HG02678 (cell line): ENCODE measurements at regions not wholly inside any gene's neighbourhood (a gene's known extent, or its start where the extent isn't known, plus 50 kb on each side); places are given as distances from the start of the nearest gene placed in this dataset.

Source experiments
- ATAC-seq: cut with Tn5 transposase; IDR thresholded peaks from one replicate; pipeline ENCODE4 v1.9.1; 2021; ENCODE audit warnings: mild to moderate bottlenecking, moderate library complexity; ENCODE audit not compliant: unreplicated experiment

DNA sequence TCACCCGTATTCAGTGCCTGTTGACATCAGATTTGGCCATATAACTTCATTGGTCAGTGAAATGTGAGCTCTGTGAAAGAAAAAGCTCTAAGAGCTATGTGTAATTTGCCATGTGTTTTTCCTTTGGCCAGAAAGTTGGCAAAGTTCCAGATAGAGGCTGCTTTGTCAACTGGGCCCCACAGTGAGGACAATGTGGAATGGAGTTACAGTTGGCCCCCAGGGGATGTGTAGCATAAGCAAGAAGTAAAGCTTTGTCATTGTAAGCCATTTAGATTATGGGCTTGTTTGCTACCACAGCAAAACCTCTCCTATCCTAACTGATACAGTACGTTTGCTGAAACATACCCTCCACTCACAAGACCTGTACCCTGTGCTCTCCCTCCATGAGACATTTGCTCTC is 119.1 kb upstream of the HABP2 start:
- ATAC-seq = no peak

DNA sequence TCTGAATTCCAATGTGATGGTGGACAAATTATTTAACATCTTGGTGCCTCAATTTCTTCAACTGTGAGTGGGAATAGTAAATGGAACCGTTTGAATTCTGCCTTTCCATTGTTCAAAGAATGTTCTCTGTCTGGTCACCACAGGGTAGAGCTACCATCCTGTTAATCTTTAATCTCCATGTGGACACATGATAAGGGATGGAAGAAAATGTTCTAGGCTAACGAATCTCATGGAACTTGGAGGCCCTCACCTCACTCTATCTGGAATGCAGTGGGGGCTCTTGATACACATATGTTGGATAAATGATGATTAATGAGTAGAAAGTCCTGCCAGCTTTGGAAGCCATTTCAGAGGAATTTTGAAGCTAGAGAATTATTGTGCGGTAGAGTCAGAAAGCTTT is 118.5 kb upstream of the HABP2 start:
- no peak for ATAC-seq

DNA sequence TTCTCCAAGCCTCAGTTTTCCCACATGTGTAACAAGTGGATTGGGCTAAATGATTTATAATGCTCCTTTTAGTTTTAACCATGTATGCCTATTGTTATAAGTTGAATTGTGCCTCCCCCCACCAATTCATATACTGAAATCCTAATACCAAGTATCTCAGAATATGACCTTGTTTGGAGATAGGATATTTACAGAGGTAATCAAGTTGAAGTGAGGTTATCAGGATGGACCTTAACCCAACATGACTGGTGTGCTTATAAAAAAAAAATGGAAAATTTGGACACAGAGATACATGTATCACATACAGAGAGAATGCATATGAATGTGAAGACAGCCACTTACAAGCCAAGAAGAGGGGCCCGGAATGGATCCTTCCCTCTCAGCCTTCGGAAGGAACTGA is 117.9 kb upstream of the HABP2 start:
- ATAC-seq = no peak

DNA sequence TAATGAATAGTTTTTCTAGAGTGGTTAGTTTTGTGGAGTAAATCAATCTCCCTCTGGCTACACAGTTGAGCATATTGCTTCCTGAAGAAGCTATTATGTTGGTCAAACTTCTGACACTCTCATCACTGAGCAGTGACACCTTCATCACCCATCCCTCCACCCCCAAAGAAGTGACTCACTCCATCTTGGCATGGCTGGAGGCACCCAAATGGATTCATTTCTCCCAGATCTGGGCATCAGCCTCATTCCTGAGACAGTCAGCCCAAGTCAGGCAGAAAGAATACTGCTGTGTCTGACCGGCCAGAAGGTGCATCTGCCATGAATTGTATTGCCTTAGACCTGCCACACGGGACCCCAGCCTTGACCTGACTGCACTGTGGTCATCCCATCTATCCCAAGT is 117.0 kb upstream of the HABP2 start:
- ATAC-seq = no peak

DNA sequence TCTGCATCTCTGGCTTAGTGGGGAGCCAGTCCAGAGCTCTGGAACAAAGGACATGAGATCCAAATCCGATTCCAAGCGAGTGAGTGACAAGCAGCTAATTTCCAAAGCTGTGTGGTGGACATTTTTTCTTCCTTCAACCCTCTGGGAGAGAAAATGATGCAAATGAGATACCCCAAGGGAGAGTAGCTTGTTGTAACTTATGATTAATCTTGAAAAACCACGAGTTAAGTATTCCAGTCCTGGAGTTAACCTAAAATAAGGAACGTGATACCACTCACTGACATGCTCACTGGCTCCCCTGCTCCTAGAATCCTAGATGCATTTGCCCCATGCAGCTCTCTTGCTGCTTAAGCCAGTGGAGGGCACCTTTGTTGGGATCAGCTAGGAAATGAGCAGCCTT is 116.0 kb upstream of the HABP2 start:
- ATAC-seq = no peak

DNA sequence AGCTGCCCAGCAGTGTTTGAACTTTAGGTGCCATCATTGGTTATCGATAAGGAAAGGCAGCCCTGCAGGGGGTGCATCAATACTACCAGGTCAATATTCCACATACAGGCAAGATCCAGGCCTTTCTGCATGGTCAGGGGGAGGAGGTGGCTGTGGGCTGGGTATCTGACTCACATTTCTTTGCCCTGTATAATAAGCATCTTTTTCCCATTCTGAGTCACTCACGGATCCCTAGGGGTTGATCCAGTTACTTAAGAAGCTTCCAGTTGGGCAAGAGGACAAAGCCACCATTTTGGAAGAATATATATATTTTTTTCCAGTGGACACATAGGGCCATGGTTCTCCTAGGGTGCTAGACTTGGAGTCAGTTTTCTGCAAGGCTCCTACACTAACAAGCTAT is 114.2 kb upstream of the HABP2 start:
- ATAC-seq = no peak

DNA sequence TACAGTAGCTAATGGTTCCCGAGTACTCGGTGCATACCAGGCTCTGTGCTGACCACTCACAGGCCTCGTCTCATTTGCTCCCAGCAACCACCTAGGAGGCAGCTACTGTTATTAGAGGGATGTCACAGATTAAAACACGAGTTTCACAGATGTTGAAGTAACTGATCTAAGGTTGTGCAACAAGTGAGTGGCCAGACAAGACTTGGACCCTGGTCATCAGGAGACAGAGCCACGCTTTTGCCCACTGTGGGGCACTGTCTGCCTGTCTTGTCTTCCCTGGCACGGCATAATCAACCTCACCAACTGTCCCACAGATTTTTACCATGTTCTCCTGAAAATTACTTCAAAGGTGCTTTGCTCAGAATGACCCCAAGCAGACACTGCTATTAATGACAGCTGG is 111.6 kb upstream of the HABP2 start:
- no peak for ATAC-seq

DNA sequence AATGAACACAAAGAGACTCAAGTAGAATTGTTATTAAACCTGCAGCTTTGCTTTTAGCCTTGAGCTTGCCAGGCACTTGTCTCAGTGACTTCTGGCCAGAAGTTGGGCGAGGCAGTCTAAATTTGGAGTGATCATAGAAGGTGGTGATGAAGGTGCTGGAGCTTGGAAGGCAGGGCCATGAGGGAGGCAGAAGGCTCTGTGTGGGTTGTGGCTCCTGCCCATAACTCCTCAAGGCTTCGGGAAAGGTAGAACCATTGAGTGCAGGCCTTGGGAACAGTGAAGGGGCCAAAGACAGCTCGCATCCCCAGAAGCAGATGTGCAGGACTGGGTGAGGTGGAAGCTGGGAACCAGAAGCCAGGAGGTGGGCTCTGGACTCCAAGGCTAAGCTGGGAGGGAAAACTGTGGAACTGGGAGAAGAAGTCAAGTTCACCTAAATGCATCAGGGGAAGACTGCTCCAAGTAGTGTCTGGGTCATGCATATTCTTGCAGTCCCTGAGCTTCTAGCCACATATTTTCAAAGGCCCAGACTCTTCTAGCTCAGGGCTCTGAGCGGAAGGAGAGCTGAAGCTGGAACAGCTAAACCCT is 111.1 kb upstream of the HABP2 start:
- no peak for ATAC-seq

DNA sequence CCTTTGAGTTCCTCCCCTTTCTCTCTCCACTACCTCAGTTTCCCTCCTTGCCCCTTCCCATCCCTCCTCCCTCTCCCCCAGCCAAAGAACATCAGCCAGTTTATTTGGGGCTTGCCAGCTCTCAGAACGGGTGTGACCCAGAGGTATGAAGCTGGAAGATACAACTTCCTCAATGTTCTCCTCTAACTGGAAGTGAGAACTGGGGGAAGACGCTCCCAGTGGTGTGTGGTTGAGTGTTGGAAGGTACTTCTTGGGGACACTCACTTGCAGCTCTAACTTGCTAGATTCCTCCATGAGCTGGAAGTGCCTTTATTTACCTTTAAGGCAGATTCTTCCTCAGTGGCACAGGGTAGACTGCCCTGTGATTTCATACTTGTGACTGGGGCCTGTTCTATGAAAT is 110.5 kb upstream of the HABP2 start:
- ATAC-seq = no peak

DNA sequence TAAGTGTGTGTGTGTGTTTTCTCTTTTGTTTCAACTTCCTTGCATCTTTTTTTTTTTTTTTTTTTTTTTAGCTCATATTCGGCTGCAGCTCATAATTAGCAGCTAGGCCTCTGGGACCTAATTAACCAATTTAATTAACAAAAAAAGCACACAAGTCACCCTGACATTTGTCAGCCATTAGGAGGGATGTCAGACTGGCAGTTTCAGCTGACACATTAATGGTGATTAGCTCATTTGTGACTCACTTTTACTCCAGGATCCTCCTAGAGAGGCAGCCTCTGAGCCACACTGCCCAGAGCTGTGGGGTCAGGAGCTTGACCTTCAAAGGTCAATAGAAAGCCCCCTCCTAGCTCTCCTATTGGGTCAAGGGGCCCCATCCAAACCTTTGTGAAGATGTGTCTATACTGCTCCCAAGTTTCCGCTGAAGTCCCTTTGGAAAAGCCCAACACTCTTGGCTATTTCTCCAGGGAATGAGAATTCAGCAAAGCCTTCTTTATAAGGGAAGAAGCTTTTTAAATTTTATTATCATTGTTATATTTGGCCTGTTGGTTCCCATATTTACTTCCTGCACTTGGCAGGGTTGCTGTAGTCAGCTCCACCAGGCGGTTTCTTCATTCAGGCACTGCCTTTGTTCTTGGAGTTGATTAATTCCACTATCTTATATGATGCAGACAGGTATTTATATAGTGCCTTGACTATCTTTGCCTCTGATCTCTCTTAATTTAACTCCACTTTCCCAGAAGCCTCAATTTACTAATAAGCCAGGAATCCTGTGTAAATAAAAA is 109.5 kb upstream of the HABP2 start:
- no peak for ATAC-seq

DNA sequence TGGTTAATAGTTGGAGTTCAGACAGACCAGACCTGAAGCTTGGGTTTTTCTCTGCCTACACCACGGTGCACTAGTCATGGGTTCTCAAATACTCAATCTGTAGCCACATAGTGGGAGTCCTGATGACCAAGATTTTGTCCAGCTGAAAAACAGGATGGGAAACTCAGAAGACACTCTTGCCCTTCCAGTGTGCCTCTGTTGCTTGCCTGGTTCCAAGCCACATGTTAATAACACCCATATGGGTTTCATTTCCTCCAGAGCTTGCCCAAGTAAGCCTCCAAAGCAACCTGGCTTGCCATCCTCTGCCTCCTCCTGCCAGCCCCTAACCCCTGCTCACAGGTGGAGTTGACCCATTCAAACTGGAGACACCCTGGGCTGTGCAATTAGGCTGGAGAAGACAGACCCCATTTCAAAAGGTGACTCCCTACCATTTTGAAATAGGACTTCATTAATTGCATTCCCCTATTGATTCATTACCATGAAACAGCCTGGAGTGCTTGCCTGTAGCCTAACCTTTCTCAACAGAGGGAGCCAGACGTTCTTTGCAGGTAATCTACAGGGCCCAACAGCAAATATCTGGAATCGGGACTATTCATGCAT is 108.0 kb upstream of the HABP2 start:
- ATAC-seq = no peak

DNA sequence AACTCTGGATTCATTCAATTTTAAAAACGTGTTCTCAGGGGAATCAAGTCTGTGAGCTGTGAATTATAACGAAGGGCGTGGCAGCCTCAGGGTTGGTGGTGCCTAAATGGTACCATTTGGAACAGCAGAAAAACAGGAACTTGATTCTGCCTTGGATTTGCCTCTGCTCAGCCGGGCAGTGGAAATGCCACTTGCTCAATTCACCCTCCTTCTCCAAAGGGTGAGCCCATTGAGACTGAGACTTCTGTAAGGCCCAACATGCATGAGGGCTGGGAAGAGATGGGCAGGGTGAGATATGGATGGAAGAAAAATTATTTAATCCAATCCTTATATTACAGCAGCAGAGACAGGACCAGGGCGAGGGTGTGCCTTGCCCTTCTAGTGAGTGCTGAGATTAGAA is 107.1 kb upstream of the HABP2 start:
- ATAC-seq = no peak

DNA sequence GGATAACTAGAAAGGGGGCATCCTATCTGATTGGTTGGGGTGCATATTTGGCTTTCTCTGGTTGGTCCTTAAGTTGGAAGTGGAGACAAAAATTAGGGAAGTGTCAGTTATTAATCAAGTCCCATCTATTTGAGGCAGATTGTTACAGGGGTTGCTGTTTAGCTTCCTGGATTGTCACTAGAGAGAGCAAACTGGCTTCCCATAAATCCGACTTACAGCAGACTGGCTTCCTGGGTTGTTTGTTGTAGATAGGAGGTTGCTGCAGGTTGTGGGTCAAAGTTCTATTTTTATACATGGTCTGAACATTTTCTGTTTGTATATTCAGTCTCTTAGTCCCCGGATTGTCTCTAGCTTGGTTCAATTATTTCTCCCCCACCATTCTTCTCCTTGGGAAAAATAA is 106.1 kb upstream of the HABP2 start:
- no peak for ATAC-seq

DNA sequence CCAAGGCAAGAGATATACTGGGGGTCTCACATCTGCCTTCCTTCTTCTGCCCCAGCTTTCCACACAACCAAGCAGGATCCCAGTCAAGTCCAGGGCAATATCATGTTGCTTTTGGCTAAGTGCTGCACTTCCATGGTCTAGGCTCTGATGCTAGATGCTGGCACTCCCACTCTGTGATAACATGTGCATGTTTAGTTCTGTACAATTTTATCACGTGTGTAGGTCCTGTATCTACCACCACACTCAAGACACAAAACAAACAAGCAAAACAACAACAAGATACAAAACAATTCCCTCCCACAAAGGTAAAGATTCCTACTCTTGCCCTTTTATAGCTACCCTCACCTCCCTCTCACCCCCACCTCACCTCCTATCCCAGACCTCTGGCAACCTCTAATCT is 105.6 kb upstream of the HABP2 start:
- no peak for ATAC-seq

DNA sequence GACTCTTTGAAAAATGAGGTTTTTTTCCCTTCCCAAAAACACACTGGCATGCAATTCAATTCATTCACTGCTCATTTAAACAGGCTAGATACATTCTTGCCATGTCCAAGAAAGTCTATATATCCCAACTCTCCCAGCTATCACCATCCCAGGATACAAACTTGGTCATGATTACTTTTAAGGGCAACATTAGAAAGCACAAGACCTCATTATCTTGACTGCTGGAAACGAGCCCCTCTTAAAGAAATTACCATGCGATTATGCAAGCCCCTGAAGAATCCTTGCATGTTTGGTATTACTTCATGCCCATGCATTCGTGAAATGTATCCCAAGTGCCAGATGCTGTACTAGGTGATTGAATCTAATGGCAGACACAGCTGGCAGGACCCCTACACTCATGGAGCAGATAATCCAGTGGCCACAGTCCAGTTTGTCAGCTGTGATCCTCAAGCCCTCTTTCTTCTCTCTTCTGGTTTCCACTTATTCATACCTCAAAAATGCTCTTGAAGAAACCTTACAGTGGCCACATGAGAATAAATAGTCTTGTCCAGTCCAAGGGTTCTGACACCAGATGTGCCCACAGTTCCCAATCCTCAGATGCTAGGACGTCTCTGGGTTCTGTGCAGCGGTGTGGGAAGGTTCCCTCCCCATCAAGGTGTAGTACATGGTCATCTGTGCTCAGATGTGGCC is 103.7 kb upstream of the HABP2 start:
- no peak for ATAC-seq

DNA sequence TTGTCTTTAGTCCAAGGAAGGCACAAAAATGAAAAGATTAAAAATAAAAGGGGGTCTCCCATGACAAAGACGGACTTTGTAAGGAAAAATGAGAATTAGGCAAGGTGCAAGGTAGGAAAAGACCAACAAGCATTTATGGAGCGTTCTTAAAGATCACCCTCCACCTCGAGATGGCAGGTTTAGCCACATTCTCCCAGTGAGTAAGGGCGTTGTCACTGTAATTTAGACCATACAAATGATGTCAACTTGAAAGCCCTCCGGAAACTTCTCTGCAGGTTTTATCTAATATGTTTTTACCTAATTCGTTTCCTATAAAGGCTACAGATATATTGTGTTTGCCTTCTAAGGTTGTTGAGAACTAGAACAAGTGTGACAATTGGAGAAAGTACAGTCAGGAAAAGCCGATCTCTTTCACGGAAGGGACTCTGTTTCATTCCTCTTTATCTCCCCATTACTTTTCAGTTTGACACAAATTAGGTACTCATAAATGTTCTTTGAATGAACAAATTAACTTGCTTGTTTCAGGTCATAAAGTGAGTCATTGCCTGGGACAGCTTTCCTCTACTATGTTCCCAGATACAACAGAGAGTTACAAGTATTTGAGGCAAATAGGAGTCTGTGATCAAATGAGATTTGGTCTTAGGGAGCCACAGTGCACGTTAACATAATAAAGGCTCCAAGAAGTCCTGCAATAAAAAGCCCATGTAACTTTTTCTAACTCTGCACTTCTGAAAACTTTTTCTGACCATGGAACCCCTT is 102.6 kb upstream of the HABP2 start:
- ATAC-seq = no peak

DNA sequence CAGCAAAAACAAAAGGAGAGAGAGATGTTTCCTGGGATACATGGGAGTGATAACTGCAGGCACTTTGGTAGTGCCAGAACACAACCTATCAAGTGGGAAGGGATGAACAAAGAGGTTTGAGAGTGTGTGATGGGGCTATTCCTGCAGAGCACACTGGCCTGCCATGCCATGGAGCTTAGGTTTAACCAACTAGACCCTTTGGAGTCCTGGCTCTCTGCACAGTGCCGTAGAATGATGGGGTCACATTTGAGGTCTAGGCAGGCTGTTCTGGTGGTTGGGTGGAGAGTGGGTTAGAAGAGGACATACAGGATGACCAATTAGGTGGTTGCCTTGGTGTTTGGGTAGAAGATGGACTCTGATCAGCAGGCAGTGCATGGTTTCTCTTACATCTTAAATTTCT is 101.9 kb upstream of the HABP2 start:
- no peak for ATAC-seq

DNA sequence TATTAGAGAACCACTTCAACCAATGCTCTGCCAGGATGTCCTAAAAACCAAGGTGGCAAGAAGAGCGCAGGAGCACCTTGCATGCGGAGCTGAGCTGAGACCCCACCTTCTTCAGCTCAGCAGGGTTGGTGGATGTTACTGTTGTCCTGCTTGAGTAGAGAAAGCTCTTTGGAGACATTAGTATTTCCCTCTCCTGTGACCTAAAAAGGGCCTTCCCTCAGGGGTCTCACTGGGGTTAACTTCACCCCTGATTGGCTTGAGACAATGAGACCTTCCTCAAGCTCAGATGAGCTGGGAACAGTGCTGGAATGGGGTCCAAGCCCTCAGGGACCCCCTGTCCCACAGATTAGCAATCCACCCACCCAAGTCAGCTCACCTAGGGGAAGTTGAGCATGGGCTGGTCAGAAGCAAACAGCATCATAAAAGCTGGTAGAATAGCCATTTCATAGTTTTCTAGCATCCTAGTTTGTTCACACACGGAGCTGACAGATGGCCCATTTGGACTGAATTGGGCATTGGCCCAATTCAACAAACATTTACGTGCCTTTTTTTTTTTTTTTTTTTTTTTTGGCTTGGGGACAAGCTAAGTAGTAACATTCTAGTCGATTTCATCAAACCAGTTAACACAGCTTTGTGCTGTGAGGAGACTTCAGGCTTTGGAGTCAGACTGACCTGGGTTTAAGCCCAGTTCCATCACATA is 100.6 kb upstream of the HABP2 start:
- ATAC-seq = no peak

DNA sequence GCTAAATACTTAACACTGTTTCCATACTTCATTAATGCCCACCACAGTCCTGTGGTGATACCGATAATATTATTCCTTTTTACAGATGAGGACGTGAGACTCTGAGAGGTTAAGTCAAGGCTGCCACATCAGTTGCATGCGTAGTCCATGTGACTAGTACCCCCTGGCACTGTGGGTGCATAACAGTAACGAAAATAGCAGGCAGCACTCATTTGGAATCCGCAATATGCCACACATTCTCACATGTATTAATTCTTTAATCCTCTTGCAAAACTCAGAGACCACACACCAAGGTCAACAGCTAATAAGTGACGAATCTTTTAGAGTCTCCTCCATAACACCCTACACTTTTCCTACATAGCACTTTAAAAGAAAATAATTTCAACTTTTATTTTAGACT is 99.5 kb upstream of the HABP2 start:
- ATAC-seq = no peak

DNA sequence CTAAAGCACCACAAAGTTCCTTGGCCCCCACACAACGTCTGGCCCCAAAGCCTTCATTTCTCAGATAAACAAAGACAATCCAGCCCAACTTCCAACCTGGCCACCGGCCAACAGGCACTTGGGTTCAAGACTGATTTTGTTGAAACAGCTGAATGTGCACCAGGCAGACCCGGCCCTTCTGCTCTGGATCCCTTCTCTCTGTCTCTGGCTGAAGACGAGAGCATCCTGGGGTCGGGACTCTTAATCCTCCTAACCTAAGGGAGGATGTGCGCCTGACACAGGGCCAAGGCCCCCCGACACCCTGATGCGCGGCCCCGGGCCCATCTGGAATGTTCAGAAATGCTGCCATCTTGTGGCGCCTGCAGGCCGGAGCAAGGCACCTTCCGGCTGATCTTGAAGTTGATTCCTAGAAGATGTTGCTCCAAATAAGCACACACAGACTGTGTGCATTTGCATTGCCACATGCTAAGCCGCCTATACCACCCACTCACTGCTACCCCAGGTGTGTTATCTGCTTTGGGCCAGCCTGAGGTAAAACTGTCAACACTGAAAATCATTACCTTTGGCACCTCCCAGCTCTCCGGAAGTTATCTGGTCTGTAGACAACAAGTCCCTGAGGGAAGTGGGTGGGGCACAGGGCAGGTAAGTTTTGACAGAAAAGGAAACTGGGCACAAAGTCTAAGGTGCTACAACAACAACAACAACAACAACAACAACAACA is 98.4 kb upstream of the HABP2 start:
- ATAC-seq = no peak
